GM10266 (cell line): ENCODE measurements at regions not wholly inside any gene's neighbourhood (a gene's known extent, or its start where the extent isn't known, plus 50 kb on each side); places are given as distances from the start of the nearest gene placed in this dataset.

ENCODE experiments used
- DNase-seq: peaks from one replicate; pipeline ENCODE4 v3.0.0; 2012; ENCODE audit errors: extremely low spot score
- CTCF ChIP-seq: IDR thresholded peaks from 2 replicates; pipeline ENCODE4 v1.5.1; 2012; ENCODE audit warnings: mild to moderate bottlenecking, low read depth; ENCODE audit not compliant: control insufficient read depth, insufficient read depth; ENCODE audit errors: missing control alignments

- TF ChIP-seq CTCF = no peak
- no peak for DNase-seq
Observed at GRCh38 chr4:133379681-133380438, 230.8 kb downstream of the PCDH10 start.

- no peak for DNase-seq
Observed at GRCh38 chr4:133377286-133377685, 228.2 kb downstream of the PCDH10 start.

GRCh38 chr4:133372699-133373098, 223.6 kb downstream of the PCDH10 start:
- no peak for DNase-seq
- TF ChIP-seq CTCF = no peak

More at GRCh38 chr4:133377286-133377685, 228.2 kb downstream of the PCDH10 start:
- no peak for TF ChIP-seq CTCF

- no peak for TF ChIP-seq CTCF
Observed at GRCh38 chr4:133355633-133356032, 206.5 kb downstream of the PCDH10 start.

GRCh38 chr4:133347409-133347808, 198.3 kb downstream of the PCDH10 start:
- DNase-seq = no peak
- no peak for TF ChIP-seq CTCF

More at GRCh38 chr4:133355633-133356032, 206.5 kb downstream of the PCDH10 start:
- no peak for DNase-seq

- TF ChIP-seq CTCF = no peak
- DNase-seq = no peak
Observed at GRCh38 chr4:133324491-133324890, 175.4 kb downstream of the PCDH10 start.

GRCh38 chr4:133323670-133324069, 174.6 kb downstream of the PCDH10 start:
- TF ChIP-seq CTCF = no peak
- DNase-seq = no peak
